ENCODE measurements at regions not wholly inside any gene's neighbourhood (a gene's known extent, or its start where the extent isn't known, plus 50 kb on each side); places are given as distances from the start of the nearest gene placed in this dataset.

DNA sequence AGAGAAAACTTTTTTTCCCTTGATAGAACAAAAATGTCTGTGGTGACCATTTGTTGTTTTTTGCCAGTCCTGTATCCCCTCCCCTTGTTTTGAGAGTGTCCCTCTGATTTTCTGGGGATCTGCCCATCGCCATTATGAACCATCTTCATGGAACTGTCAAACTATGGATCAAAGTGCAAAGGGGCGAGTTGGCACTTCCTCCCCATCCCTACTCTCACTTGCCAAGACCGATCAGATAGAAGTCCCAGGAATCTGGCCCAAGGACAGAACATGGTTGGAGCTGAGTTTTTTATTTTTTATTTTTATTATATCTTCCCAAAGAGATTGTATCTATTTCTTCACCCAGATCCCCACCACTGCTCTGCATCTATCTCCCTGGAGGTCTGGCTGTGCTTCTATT lies 221.4 kb downstream of the IKZF2 start:
- no peak for TF ChIP-seq POLR2A (IDR thresholded peaks at IDR 0.05)
- TF ChIP-seq, protein P1, sequence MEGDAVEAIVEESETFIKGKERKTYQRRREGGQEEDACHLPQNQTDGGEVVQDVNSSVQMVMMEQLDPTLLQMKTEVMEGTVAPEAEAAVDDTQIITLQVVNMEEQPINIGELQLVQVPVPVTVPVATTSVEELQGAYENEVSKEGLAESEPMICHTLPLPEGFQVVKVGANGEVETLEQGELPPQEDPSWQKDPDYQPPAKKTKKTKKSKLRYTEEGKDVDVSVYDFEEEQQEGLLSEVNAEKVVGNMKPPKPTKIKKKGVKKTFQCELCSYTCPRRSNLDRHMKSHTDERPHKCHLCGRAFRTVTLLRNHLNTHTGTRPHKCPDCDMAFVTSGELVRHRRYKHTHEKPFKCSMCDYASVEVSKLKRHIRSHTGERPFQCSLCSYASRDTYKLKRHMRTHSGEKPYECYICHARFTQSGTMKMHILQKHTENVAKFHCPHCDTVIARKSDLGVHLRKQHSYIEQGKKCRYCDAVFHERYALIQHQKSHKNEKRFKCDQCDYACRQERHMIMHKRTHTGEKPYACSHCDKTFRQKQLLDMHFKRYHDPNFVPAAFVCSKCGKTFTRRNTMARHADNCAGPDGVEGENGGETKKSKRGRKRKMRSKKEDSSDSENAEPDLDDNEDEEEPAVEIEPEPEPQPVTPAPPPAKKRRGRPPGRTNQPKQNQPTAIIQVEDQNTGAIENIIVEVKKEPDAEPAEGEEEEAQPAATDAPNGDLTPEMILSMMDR (IDR thresholded peaks at IDR 0.05) = no peak
